ENCODE measurements at regions not wholly inside any gene's neighbourhood (a gene's known extent, or its start where the extent isn't known, plus 50 kb on each side); places are given as distances from the start of the nearest gene placed in this dataset.

DNA sequence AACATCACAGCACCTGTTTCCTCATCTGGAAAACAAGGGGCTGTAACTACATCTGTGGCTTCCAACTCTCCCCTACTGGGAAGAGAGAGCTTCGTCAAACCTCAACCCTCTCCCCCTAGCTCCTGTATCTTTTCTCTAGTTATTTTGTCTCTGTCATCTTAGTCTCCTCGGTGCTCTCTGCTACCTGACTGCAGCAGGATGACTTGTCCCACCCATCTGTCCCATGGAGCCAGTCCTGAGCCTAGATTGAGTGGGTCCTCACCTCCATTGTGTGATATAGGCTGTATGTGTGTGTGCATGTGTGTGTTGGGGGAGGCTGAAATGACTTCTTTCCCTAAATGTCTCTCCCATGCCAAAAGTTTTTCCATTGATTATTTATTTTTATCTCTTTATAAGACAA is 177.3 kb downstream of the EMP1 start:
- DNase-seq (ENCODE audit: low read depth, low spot score): no peak
- TF ChIP-seq, protein P1, sequence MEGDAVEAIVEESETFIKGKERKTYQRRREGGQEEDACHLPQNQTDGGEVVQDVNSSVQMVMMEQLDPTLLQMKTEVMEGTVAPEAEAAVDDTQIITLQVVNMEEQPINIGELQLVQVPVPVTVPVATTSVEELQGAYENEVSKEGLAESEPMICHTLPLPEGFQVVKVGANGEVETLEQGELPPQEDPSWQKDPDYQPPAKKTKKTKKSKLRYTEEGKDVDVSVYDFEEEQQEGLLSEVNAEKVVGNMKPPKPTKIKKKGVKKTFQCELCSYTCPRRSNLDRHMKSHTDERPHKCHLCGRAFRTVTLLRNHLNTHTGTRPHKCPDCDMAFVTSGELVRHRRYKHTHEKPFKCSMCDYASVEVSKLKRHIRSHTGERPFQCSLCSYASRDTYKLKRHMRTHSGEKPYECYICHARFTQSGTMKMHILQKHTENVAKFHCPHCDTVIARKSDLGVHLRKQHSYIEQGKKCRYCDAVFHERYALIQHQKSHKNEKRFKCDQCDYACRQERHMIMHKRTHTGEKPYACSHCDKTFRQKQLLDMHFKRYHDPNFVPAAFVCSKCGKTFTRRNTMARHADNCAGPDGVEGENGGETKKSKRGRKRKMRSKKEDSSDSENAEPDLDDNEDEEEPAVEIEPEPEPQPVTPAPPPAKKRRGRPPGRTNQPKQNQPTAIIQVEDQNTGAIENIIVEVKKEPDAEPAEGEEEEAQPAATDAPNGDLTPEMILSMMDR (IDR thresholded peaks at IDR 0.05; ENCODE audit: insufficient read depth, low read length, missing control alignments): no peak
- H3K4me3 ChIP-seq (ENCODE audit: low read depth, low read length): no peak overlapping the region
- ChIA-PET CTCF (no interaction called here), POLR2A (no interaction called here)

- ChIA-PET CTCF (no interaction called here), POLR2A (no interaction called here)
- DNase-seq (ENCODE audit: low read depth, low spot score): no peak
- TF ChIP-seq, protein P1 (IDR thresholded peaks at IDR 0.05; ENCODE audit: insufficient read depth, low read length, missing control alignments): no peak
- H3K4me3 ChIP-seq (ENCODE audit: low read depth, low read length): no peak overlapping the region
These were observed 176.6 kb downstream of the EMP1 start for GRCh38 chr12:13373131-13373530.

DNA sequence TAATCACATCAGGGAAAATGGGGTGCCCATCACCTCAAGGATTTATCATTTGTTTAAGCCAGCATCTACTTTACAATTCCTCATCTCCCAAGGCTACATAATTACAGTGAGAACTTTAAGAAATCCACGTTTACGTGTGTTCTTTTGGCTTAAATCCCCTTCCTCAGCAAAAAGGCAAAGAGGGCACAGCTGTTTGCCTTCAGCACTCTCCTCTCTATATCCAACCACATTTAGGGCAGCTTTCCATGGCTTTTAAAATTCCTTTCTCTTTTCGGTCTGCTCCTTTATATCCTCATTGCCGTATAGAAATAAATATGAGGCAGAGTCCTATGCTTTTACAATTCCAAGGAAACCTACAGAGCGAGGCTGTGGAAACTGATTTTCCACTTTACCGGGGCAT is 175.9 kb downstream of the EMP1 start:
- TF ChIP-seq, protein P1 (IDR thresholded peaks at IDR 0.05; ENCODE audit: insufficient read depth, low read length, missing control alignments): no peak
- no peak for DNase-seq (ENCODE audit: low read depth, low spot score)
- ChIA-PET POLR2A (no interaction called here), CTCF (interaction anchor here (1.3 kb wide), 1 partner anchor 163 kb away, joined by 5 read pairs; no protein-coding TSS in a partner anchor)
- H3K4me3 ChIP-seq (ENCODE audit: low read depth, low read length): no peak overlapping the region

GRCh38 chr12:13371797-13372196 is 175.3 kb downstream of the EMP1 start:
- CTCF ChIA-PET: interaction anchor here (1.3 kb wide), 2 partner anchors 10 to 163 kb away, joined by 5 to 9 read pairs; no protein-coding TSS in a partner anchor

GRCh38 chr12:13371367-13371766 is 174.8 kb downstream of the EMP1 start:
- CTCF ChIA-PET: interaction anchor here (1.3 kb wide), 2 partner anchors 9 to 164 kb away, joined by 5 to 9 read pairs; no protein-coding TSS in a partner anchor
- H3K4me3 ChIP-seq (ENCODE audit: low read depth, low read length): no peak overlapping the region
- DNase-seq (ENCODE audit: low read depth, low spot score): no peak
- POLR2A ChIA-PET: no interaction called here
- TF ChIP-seq, protein P1 (IDR thresholded peaks at IDR 0.05; ENCODE audit: insufficient read depth, low read length, missing control alignments): no peak

More at GRCh38 chr12:13371797-13372196, 175.3 kb downstream of the EMP1 start:
- TF ChIP-seq, protein P1 (IDR thresholded peaks at IDR 0.05; ENCODE audit: insufficient read depth, low read length, missing control alignments): no peak
- POLR2A ChIA-PET: no interaction called here
- no peak overlapping the region for H3K4me3 ChIP-seq (ENCODE audit: low read depth, low read length)
- DNase-seq (ENCODE audit: low read depth, low spot score): no peak

DNA sequence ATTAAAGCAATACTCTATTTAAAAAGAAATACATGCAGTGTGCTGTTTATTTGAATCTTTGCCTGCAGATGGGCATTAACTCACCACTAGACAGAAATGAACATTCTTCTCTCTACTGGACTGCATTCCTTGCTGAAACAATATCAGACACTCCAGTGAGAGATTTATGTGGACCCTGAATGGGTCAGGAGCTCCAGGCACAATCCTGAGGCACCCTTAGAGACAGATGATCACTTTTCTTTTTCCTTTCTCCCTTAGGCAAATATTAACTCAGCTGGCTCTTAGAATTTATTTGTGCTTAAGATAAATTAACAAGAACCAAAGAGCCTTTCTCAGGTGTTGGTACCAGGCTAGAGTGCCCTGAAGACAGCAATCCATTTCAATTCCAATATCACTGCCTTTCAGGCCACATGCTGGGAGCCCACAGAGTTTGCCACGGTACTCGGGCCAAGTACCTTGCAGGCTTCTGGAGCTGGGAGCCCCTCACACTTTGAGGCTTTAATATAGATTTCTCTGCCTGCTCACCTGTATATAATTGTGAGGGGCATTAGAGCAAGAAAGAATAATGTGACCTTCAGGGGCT is 173.0 kb downstream of the EMP1 start:
- no peak for DNase-seq (ENCODE audit: low read depth, low spot score)
- CTCF ChIA-PET: interaction anchor here (1.2 kb wide), 1 partner anchor 22 kb away, joined by 3 read pairs; no protein-coding TSS in a partner anchor
- TF ChIP-seq, protein P1 (IDR thresholded peaks at IDR 0.05; ENCODE audit: insufficient read depth, low read length, missing control alignments): no peak
- POLR2A ChIA-PET: no interaction called here
- H3K4me3 ChIP-seq (ENCODE audit: low read depth, low read length): no peak overlapping the region
